HG02571 (cell line): ENCODE measurements at regions not wholly inside any gene's neighbourhood (a gene's known extent, or its start where the extent isn't known, plus 50 kb on each side); places are given as distances from the start of the nearest gene placed in this dataset.
"Not testable (repeated sequence)": the region's sequence is repeated elsewhere in the genome, so short reads cannot be mapped to it uniquely, and the experiment has no call there.

Source experiments
- ATAC-seq: cut with Tn5 transposase; IDR thresholded peaks from one replicate; pipeline ENCODE4 v1.9.1; 2021; ENCODE audit warnings: mild to moderate bottlenecking, moderate library complexity; ENCODE audit not compliant: unreplicated experiment

- ATAC-seq, result no peak
These were observed 184.4 kb upstream of the TMEM45B start for GRCh38 chr11:129631201-129631600.

- no peak for ATAC-seq
These were observed 178.7 kb upstream of the TMEM45B start for GRCh38 chr11:129636926-129637325.

- ATAC-seq, result no peak
These were observed 178.2 kb upstream of the TMEM45B start for GRCh38 chr11:129637473-129637872.

GRCh38 chr11:129637983-129638776 lies 177.5 kb upstream of the TMEM45B start:
- no peak for ATAC-seq

GRCh38 chr11:129639300-129639699 lies 176.3 kb upstream of the TMEM45B start:
- ATAC-seq, result no peak

- ATAC-seq, result no peak
These were observed 175.0 kb upstream of the TMEM45B start for GRCh38 chr11:129640671-129641070.

- no peak for ATAC-seq
These were observed 172.5 kb upstream of the TMEM45B start for GRCh38 chr11:129643031-129643721.

- ATAC-seq, result no peak
These were observed 171.3 kb upstream of the TMEM45B start for GRCh38 chr11:129644326-129644725.

GRCh38 chr11:129645943-129646342 lies 169.7 kb upstream of the TMEM45B start:
- ATAC-seq, result no peak

GRCh38 chr11:129650044-129650443 lies 165.6 kb upstream of the TMEM45B start:
- ATAC-seq, result not testable (repeated sequence)

GRCh38 chr11:129652835-129653234 lies 162.8 kb upstream of the TMEM45B start:
- ATAC-seq, result no peak

GRCh38 chr11:129655247-129655832 lies 160.3 kb upstream of the TMEM45B start:
- ATAC-seq, result no peak

- ATAC-seq, result no peak
These were observed 157.7 kb upstream of the TMEM45B start for GRCh38 chr11:129657866-129658525.

GRCh38 chr11:129658526-129658867 lies 157.2 kb upstream of the TMEM45B start:
- ATAC-seq, result no peak

- no peak for ATAC-seq
These were observed 134.7 kb upstream of the TMEM45B start for GRCh38 chr11:129680907-129681306.

- ATAC-seq, result no peak
These were observed 134.1 kb upstream of the TMEM45B start for GRCh38 chr11:129681344-129682114.

- ATAC-seq, result no peak
These were observed 129.4 kb upstream of the TMEM45B start for GRCh38 chr11:129686269-129686668.

- no peak for ATAC-seq
These were observed 124.5 kb upstream of the TMEM45B start for GRCh38 chr11:129691142-129691541.

GRCh38 chr11:129694538-129694937 lies 121.1 kb upstream of the TMEM45B start:
- ATAC-seq, result no peak

- ATAC-seq, result no peak
These were observed 120.7 kb upstream of the TMEM45B start for GRCh38 chr11:129694966-129695365.
